Head of caudate nucleus (tissue), 42 donors: ENCODE measurements at regions not wholly inside any gene's neighbourhood (a gene's known extent, or its start where the extent isn't known, plus 50 kb on each side); places are given as distances from the start of the nearest gene placed in this dataset.

Source experiments
- DNase-seq, 42 donors: peaks; one replicate each; pipeline versions ENCODE4 v3.0.0 to v3.0.0-alpha.2; 2020 to 2021; ENCODE audit warnings: mixed read lengths in 7 of 42
- intact Hi-C: fragments of 100-400 bp; cut with DNase I; formaldehyde crosslinking; loops from one replicate; pipeline ENCODE4 v1.15.0; 2022

DNA sequence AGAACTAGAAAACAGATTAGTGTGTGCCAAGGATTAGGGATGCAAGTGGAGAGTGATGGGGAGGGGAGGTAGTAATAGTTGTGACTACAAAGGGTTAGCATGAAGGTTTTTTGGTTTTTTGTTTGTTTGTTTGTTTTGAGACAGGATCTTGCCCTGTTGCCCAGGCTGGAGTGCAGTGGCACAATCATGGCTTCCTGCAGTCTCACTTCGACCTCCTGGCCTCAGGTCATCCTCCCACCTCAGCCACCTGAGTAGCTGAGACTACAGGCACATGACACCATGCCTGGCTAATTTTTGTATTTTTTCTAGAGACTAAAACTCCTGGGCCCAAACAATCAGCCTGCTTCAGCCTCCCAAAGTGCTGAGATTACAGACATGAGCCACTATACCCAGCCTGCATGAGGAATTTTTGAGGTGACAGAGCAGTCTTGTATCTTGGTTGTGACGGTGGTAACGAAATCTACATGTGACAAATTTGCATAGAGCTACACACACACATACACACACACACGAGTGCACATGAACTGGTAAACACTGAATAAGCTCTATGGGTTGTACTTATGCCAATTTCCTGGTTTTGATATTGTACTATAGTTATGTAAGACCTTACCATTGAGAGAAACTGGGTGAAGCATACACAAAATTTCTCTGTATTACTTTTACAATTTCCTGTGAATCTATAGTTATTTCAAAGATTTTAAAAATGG is 59.6 kb upstream of the TOM1L1 start:
- intact Hi-C loops, result no loop called here
- no peak for DNase-seq

DNA sequence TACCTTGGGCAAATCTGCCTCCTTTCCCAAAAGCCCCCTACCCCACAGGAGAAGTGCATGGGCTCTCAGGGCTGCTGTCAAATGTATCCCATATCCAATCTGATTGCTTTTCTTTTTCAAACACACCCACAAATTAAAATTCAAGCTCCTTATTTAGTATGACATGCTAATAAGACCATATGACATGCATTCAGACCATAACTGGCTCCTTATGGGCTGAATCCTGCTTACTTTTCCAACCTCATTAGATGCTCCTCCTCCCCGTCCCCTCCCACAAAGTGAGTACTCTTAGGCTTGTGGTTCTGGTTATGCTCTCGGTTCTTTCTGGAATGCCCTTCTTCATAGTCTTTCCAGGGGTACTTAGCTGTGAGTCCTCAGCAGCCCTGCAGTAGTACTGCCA is 59.0 kb upstream of the TOM1L1 start:
- intact Hi-C loops, result no loop called here
- DNase-seq, result no peak

DNA sequence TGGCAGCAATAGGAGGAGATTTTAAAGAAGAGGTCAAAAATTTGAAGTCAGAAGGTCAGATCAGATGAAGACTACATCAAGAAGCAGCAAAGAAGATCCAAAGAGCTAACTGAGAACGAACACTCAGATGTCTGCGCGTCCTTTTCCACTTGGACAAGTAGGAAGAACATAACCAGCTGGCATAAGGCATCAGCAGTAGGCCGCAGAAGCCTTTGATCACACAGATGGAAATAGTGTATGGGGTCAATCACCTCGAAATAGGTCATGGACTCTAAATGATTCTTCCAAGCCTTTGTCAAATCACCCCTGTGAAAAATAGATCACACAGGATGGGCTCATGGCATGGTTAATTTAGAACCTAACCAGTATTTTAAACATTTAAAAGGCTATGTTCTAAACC is 56.4 kb upstream of the TOM1L1 start:
- no peak for DNase-seq
- intact Hi-C loops, result no loop called here

DNA sequence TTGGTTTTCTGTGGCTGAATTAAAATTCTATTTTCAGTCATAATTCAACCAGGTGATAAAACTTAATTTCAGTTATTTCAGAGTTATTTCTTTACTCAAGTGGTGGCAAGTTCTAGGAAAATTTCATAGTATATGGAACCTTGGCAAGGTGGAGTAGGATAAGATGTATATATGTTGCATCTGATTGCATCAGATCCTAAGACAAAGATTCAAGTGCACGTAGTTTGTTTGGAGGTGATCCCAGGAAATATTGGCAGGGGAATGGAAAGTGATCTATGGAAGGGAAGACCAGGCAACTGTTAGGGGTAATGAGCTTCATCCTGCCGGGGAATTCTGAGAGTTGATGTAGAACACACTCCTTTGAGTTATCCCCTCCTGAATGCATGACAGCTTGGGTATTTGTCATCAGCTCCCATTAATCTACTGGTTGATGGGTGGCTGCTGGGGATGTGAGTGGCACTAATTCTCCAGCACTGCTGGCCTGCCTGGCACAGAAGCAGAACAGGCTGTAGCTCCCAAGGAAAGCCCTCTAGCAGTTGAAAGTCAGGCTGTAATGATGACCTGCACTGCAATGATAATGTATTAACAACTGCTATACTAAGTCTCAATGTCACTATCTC is 52.2 kb upstream of the TOM1L1 start:
- no peak for DNase-seq
- intact Hi-C loops, result no loop called here

DNA sequence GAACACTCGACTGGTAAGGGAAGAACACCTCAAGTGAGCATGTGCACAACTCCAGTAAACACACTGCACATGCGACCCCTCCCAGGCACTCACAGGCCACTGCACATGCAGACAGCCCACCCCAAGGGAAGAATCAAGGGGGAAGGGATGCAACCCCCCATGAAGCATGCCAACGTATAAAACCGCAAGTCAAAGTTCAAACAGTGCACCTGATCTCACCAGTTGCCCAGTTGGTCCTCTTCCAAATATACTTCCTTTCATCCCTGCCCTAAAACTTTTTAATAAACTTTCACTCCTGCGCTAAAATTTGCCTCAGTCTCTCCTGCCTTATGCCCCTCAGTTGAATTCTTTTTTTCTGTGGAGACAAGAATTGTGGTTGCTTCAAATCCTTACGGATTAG is 51.0 kb upstream of the TOM1L1 start:
- no peak for DNase-seq
- intact Hi-C loops, result no loop called here
